Calu3 (cell line): ENCODE measurements at regions not wholly inside any gene's neighbourhood (a gene's known extent, or its start where the extent isn't known, plus 50 kb on each side); places are given as distances from the start of the nearest gene placed in this dataset.

Experiments
- BruUV-seq: library from RNA; stranded (reverse); fragments of 400-500 nt; replicated peaks from 2 replicates; lab custom pipeline; 2021; lab: Mats Ljungman, UMichigan
- CTCF ChIA-PET: fragments of 300-600 bp; sonication (Branson Sonifier 250); formaldehyde crosslinking; loops from one replicate; lab custom pipeline; 2022; ENCODE audit warnings: antibody characterized with exemption; lab: Charles Lee
- DNase-seq: peaks from one replicate; pipeline ENCODE4 v3.0.0; 2022
- H3K27ac Mint-ChIP-seq: one replicate; pipeline ENCODE4 v1.8.0; 2022; ENCODE audit warnings: mixed read lengths; ENCODE audit not compliant: unreplicated experiment
- H3K27me3 Mint-ChIP-seq: one replicate; pipeline ENCODE4 v1.8.0; 2022; ENCODE audit warnings: mixed read lengths; ENCODE audit not compliant: unreplicated experiment
- H3K36me3 Mint-ChIP-seq: one replicate; pipeline ENCODE4 v1.8.0; 2022; ENCODE audit warnings: mild to moderate bottlenecking, moderate library complexity, mixed read lengths; ENCODE audit not compliant: insufficient read depth, unreplicated experiment
- H3K4me1 Mint-ChIP-seq: one replicate; pipeline ENCODE4 v1.8.0; 2022; ENCODE audit warnings: mild to moderate bottlenecking, low read depth, mixed read lengths; ENCODE audit not compliant: unreplicated experiment
- H3K4me3 Mint-ChIP-seq: one replicate; pipeline ENCODE4 v1.8.0; 2022; ENCODE audit warnings: mild to moderate bottlenecking, low read depth, moderate library complexity, mixed read lengths; ENCODE audit not compliant: unreplicated experiment
- H3K9me3 Mint-ChIP-seq: one replicate; pipeline ENCODE4 v1.8.0; 2022; ENCODE audit warnings: low read depth, mixed read lengths; ENCODE audit not compliant: unreplicated experiment
- intact Hi-C: fragments of 100-400 bp; cut with micrococcal nuclease; formaldehyde crosslinking; loops from one replicate; pipeline ENCODE4 v1.10.0; 2022; ENCODE audit not compliant: unreplicated experiment
- TF ChIP-seq, protein P1 (sequence below): fragments of 200-600 bp; IDR thresholded peaks from one replicate; pipeline ENCODE4 v1.8.0; 2022; ENCODE audit warnings: antibody characterized with exemption; ENCODE audit not compliant: unreplicated experiment

DNA sequence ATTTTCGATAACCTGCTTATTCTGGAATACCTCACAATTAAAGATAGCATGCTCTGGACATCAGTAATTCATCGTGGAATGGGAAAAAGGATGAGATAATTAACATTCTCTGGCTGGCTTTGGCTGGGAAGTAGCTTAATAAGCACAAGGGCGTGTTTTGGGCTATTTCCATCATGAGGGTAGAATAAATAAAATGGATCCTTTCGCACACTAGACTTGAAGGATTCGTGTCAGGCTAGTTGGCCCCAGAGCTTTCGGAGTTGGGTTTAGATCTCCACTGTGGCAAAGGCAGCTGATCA lies 151.2 kb upstream of the ADRA1B start:
- TF ChIP-seq, protein P1, sequence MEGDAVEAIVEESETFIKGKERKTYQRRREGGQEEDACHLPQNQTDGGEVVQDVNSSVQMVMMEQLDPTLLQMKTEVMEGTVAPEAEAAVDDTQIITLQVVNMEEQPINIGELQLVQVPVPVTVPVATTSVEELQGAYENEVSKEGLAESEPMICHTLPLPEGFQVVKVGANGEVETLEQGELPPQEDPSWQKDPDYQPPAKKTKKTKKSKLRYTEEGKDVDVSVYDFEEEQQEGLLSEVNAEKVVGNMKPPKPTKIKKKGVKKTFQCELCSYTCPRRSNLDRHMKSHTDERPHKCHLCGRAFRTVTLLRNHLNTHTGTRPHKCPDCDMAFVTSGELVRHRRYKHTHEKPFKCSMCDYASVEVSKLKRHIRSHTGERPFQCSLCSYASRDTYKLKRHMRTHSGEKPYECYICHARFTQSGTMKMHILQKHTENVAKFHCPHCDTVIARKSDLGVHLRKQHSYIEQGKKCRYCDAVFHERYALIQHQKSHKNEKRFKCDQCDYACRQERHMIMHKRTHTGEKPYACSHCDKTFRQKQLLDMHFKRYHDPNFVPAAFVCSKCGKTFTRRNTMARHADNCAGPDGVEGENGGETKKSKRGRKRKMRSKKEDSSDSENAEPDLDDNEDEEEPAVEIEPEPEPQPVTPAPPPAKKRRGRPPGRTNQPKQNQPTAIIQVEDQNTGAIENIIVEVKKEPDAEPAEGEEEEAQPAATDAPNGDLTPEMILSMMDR, result no peak
- peaks cover 15% of the 10 kb centered on the region for H3K27me3 Mint-ChIP-seq
- H3K36me3 Mint-ChIP-seq, result no peaks in the 10 kb centered on the region
- no peak overlapping the region for H3K27ac Mint-ChIP-seq
- CTCF ChIA-PET, result interaction anchor here (0.6 kb wide), 1 partner anchor 107 kb away, joined by 6 read pairs; no protein-coding TSS in a partner anchor
- no peak overlapping the region for H3K4me3 Mint-ChIP-seq
- intact Hi-C loops, result no loop called here
- no TSS peak for BruUV-seq
- H3K4me1 Mint-ChIP-seq, result peaks cover 17% of the 10 kb centered on the region
- DNase-seq, result no peak
- no peaks in the 10 kb centered on the region for H3K9me3 Mint-ChIP-seq

- CTCF ChIA-PET, result interaction anchor here (0.6 kb wide), 1 partner anchor 108 kb away, joined by 6 read pairs; no protein-coding TSS in a partner anchor
- Mint-ChIP-seq H3K4me3 (no peak overlapping the region), H3K9me3 (no peaks in the 10 kb centered on the region), H3K4me1 (peaks cover 17% of the 10 kb centered on the region), H3K27me3 (peaks cover 15% of the 10 kb centered on the region), H3K36me3 (no peaks in the 10 kb centered on the region), H3K27ac (no peak overlapping the region)
- TF ChIP-seq, protein P1, result no peak
- no peak for DNase-seq
- intact Hi-C loops, result no loop called here
- BruUV-seq, result no TSS peak
Measured at GRCh38 chr5:159765760-159766517, 150.3 kb upstream of the ADRA1B start.

DNA sequence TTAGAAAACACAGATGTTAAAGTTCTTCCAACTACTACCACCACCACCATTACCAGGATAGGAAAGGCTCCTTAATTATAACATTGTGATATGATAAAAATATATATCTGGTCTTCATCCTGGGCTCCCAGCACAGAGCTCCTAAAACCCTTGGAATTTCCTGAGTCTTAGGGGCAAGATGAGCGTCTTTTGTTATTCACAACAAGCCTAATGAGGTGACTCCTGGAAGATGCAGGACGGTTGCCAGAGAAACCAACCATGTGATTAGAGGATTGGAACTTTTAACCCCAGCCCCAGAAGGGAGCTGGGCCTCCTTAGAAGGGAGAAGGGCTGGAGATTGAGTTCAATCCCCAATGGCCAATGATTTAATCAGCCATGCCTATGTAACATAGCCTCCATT lies 148.0 kb upstream of the ADRA1B start:
- H3K27ac Mint-ChIP-seq, result no peak overlapping the region
- intact Hi-C loops, result no loop called here
- BruUV-seq, result no TSS peak
- CTCF ChIA-PET, result no interaction called here
- H3K27me3 Mint-ChIP-seq, result peaks cover 15% of the 10 kb centered on the region
- peaks cover 2% of the 10 kb centered on the region for H3K36me3 Mint-ChIP-seq
- peaks cover 24% of the 10 kb centered on the region for H3K4me1 Mint-ChIP-seq
- H3K4me3 Mint-ChIP-seq, result no peak overlapping the region
- DNase-seq, result no peak
- H3K9me3 Mint-ChIP-seq, result no peaks in the 10 kb centered on the region
- TF ChIP-seq, protein P1, result no peak

DNA sequence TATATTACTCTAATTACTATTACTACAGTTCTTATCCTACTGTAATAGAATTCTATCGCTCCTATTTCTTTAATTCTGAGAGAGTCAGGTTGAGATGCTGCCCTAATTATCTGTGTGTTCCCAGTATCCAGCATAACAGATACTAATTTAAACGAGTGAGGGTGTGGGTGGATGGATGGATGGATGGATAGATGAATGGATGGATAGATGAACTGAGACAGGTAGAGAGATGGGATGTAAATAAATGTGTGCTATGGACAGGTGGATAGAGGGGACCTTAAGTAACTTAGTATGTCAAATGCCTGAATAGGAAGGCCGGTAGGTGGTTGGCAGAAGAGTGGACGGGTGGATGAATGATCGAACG lies 143.6 kb upstream of the ADRA1B start:
- peaks cover 9% of the 10 kb centered on the region for H3K27me3 Mint-ChIP-seq
- BruUV-seq, result no TSS peak
- peak overlapping the region; percentile 64 for H3K4me3 Mint-ChIP-seq
- H3K4me1 Mint-ChIP-seq, result peaks cover 17% of the 10 kb centered on the region
- H3K27ac Mint-ChIP-seq, result peak overlapping the region; percentile 67
- H3K9me3 Mint-ChIP-seq, result no peaks in the 10 kb centered on the region
- peaks cover 6% of the 10 kb centered on the region for H3K36me3 Mint-ChIP-seq
- DNase-seq, result no peak
- intact Hi-C loops, result loop anchor here (2.0 to 10.0 kb wide), 3 partner anchors 138 to 258 kb away; no protein-coding TSS in a partner anchor
- TF ChIP-seq, protein P1, result no peak
- CTCF ChIA-PET, result interaction anchor here (0.9 to 1.1 kb wide), 2 partner anchors 140 to 215 kb away, joined by 3 to 4 read pairs; no protein-coding TSS in a partner anchor
